MCF 10A (cell line): ENCODE measurements at regions not wholly inside any gene's neighbourhood (a gene's known extent, or its start where the extent isn't known, plus 50 kb on each side); places are given as distances from the start of the nearest gene placed in this dataset.

ENCODE experiments used
- BruUV-seq: library from RNA; stranded (reverse); fragments of 400-500 nt; replicated peaks from 2 replicates; lab custom pipeline; 2021; lab: Mats Ljungman, UMichigan
- CTCF ChIA-PET: fragments of 300-600 bp; sonication (Branson Sonifier 250); formaldehyde crosslinking; extraction: SDS; loops from one replicate; lab custom pipeline; 2021; ENCODE audit warnings: antibody characterized with exemption, inconsistent platforms; lab: Yijun Ruan, JAX
- POLR2A ChIA-PET: fragments of 300-600, 350-650 bp; sonication (Branson Sonifier 250); formaldehyde crosslinking; extraction: SDS; loops from one replicate; lab custom pipeline; 2020; ENCODE audit warnings: antibody characterized with exemption, inconsistent platforms; lab: Yijun Ruan, JAX
- DNase-seq: peaks from one replicate; pipeline ENCODE4 v3.0.0-alpha.2; 2018; ENCODE audit not compliant: unreplicated experiment
- H3K27ac Mint-ChIP-seq: one replicate; pipeline ENCODE4 v1.8.0; 2022; ENCODE audit warnings: mild to moderate bottlenecking, low read depth, mixed read lengths; ENCODE audit not compliant: unreplicated experiment
- H3K27me3 Mint-ChIP-seq: one replicate; pipeline ENCODE4 v1.8.0; 2022; ENCODE audit warnings: mixed read lengths; ENCODE audit not compliant: insufficient read depth, unreplicated experiment
- H3K36me3 Mint-ChIP-seq: one replicate; pipeline ENCODE4 v1.8.0; 2022; ENCODE audit warnings: mild to moderate bottlenecking, moderate library complexity, mixed read lengths; ENCODE audit not compliant: insufficient read depth, unreplicated experiment
- H3K4me1 Mint-ChIP-seq: one replicate; pipeline ENCODE4 v1.8.0; 2022; ENCODE audit warnings: mixed read lengths; ENCODE audit not compliant: insufficient read depth, unreplicated experiment
- H3K4me3 Mint-ChIP-seq: one replicate; pipeline ENCODE4 v1.8.0; 2022; ENCODE audit warnings: mild to moderate bottlenecking, moderate library complexity, mixed read lengths; ENCODE audit not compliant: unreplicated experiment
- H3K9me3 Mint-ChIP-seq: one replicate; pipeline ENCODE4 v1.8.0; 2022; ENCODE audit warnings: mixed read lengths; ENCODE audit not compliant: unreplicated experiment
- intact Hi-C: fragments of 100-400 bp; cut with micrococcal nuclease; formaldehyde crosslinking; loops from 2 replicates; pipeline ENCODE4 v1.14.1; 2022
- TF ChIP-seq, protein P1 (sequence below): fragments of 200-600 bp; IDR thresholded peaks from one replicate; pipeline ENCODE4 v1.8.0; 2022; ENCODE audit warnings: antibody characterized with exemption, mild to moderate bottlenecking; ENCODE audit not compliant: unreplicated experiment

DNA sequence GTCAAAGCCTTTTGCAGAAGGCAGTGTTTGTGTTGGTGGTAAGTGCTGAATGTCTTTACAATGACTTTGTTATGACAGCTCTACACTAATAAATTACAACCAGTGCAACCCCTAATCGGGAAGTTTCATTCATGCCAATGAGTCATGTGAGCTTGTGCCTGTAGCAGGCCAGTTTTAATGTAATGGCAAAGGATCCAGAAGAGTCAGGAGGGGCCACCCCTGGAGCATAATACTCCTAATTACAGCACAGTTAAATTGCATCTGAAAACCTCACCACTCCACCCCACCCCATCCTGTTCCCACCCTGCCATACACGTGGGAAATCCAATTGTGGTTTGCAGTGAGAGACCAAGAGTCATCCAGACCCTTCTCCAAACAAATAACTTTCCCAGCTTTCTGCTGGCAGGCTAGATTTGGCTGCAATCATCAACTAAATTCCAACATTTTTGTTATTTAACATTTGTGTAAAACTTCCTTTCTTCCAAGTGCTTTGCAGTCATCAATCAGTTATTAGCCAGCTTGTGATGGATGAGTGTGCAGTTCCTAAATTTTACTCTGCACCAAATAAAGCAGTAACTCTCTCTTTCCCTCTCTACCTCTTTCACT, 277.3 kb upstream of the FAT3 start:
- no peak overlapping the region for H3K4me3 Mint-ChIP-seq
- H3K9me3 Mint-ChIP-seq, result no peaks in the 10 kb centered on the region
- H3K4me1 Mint-ChIP-seq, result peaks cover 36% of the 10 kb centered on the region
- peak; percentile 55 for DNase-seq
- H3K36me3 Mint-ChIP-seq, result no peaks in the 10 kb centered on the region
- CTCF ChIA-PET, result interaction anchor here (0.6 to 1.0 kb wide), 4 partner anchors 8 to 1171 kb away, joined by 3 to 4 read pairs (median 3); no protein-coding TSS in a partner anchor
- BruUV-seq, result no TSS peak
- intact Hi-C loops, result no loop called here
- POLR2A ChIA-PET, result interaction anchor here (0.5 to 1.6 kb wide), 6 partner anchors 10 to 90 kb away, joined by 3 to 6 read pairs (median 4); no protein-coding TSS in a partner anchor
- H3K27ac Mint-ChIP-seq, result peak overlapping the region; percentile 8
- TF ChIP-seq, protein P1, sequence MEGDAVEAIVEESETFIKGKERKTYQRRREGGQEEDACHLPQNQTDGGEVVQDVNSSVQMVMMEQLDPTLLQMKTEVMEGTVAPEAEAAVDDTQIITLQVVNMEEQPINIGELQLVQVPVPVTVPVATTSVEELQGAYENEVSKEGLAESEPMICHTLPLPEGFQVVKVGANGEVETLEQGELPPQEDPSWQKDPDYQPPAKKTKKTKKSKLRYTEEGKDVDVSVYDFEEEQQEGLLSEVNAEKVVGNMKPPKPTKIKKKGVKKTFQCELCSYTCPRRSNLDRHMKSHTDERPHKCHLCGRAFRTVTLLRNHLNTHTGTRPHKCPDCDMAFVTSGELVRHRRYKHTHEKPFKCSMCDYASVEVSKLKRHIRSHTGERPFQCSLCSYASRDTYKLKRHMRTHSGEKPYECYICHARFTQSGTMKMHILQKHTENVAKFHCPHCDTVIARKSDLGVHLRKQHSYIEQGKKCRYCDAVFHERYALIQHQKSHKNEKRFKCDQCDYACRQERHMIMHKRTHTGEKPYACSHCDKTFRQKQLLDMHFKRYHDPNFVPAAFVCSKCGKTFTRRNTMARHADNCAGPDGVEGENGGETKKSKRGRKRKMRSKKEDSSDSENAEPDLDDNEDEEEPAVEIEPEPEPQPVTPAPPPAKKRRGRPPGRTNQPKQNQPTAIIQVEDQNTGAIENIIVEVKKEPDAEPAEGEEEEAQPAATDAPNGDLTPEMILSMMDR, result no peak
- no peaks in the 10 kb centered on the region for H3K27me3 Mint-ChIP-seq

DNA sequence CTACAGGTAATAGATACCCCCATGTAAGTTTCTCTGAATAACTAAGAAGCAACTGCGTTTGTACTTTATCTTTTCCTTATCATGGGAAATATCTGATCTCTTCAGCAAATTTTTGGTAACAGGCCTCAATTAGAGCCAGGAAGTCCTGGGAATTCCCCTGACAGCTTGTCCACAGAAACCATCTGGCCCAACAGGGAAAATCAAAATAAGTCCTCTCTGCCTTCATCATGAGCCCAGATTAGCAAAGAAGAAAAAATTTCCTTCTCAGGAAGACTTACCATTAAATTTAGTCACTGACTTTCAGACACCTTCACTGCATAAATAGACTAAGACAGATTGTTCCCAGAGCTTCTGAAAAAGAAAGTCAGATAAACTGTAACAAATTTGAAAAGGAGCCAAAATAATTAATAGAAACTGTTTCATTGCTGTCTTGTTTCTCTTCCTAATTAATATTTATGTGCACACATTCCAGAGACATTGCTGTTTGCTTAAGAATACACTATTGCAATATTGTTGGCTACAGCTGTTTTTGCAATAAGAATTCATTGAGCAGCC, 278.1 kb upstream of the FAT3 start:
- Mint-ChIP-seq H3K36me3 (no peaks in the 10 kb centered on the region), H3K4me1 (peaks cover 36% of the 10 kb centered on the region), H3K27ac (peak overlapping the region; percentile 8), H3K9me3 (no peaks in the 10 kb centered on the region), H3K4me3 (no peak overlapping the region), H3K27me3 (no peaks in the 10 kb centered on the region)
- DNase-seq, result no peak
- CTCF ChIA-PET, result interaction anchor here (0.6 kb wide), 4 partner anchors 338 to 1172 kb away, joined by 3 read pairs; no protein-coding TSS in a partner anchor
- BruUV-seq, result no TSS peak
- TF ChIP-seq, protein P1, result no peak
- intact Hi-C loops, result no loop called here
- POLR2A ChIA-PET, result interaction anchor here (1.1 to 1.6 kb wide), 5 partner anchors 9 to 89 kb away, joined by 3 to 6 read pairs (median 4); no protein-coding TSS in a partner anchor

DNA sequence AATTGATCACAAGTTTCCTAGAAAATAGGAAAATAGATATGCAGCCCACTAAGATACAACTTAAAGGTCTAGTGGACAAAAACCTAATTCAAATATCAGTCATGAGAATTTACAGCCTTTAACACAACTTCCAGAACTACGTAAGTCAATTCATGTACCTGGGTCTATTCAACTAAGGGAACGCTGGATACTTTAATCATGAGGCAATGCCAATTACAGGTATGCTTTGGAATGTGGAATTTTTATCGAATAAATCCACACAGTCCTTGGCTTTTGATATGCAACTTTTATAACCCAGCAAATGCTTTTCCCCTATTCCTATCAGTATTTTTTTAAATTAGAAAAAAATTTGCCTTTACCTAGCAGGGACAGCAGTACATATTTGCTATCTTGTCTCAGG, 289.5 kb upstream of the FAT3 start:
- H3K4me3 Mint-ChIP-seq, result no peak overlapping the region
- no peaks in the 10 kb centered on the region for H3K27me3 Mint-ChIP-seq
- H3K36me3 Mint-ChIP-seq, result peaks cover 7% of the 10 kb centered on the region
- intact Hi-C loops, result no loop called here
- no peak for DNase-seq
- BruUV-seq, result no TSS peak
- ChIA-PET CTCF (no interaction called here), POLR2A (no interaction called here)
- no peaks in the 10 kb centered on the region for H3K4me1 Mint-ChIP-seq
- TF ChIP-seq, protein P1, result no peak
- no peak overlapping the region for H3K27ac Mint-ChIP-seq
- no peaks in the 10 kb centered on the region for H3K9me3 Mint-ChIP-seq

DNA sequence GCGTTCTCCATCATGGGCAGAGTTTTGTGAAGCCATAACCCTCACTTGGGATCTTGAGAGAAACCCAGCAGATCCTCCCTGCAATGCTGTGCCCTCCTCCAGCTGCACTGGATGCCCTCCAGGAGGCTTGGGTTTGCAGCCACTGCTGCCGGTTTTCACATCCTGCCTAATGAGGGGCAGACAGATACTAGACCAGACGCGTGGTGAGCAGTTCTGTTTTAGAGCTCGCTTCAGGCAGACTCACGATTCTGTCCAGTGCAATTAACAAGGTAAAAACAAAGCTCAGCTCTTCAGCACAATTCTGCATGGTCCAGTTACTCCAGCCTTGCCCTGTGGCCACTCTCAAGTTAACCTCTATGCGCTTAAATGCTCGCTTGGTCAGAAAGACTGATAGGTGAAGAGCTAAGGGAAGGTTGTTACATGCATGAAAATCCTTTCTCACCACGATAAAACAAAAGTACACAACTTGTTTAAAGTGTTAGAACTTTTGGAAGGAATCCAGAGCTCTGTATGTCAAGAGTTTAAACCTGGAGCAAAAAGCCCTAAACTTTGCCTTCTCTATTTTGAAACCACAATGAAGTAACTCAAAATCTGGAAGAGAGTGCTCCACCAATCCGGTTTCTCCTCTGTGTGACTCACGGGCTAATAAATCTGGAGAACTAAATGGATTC, 292.3 kb upstream of the FAT3 start:
- TF ChIP-seq, protein P1, result no peak
- peak; percentile 18 for DNase-seq
- POLR2A ChIA-PET, result no interaction called here

More for the DNA sequence above, 292.3 kb upstream of the FAT3 start:
- CTCF ChIA-PET, result no interaction called here
- Mint-ChIP-seq H3K4me1 (no peaks in the 10 kb centered on the region), H3K27me3 (no peaks in the 10 kb centered on the region), H3K4me3 (no peak overlapping the region), H3K9me3 (no peaks in the 10 kb centered on the region), H3K27ac (no peak overlapping the region), H3K36me3 (peaks cover 7% of the 10 kb centered on the region)
- no TSS peak for BruUV-seq
- intact Hi-C loops, result no loop called here
